SK-N-SH (cell line): ENCODE measurements at regions not wholly inside any gene's neighbourhood (a gene's known extent, or its start where the extent isn't known, plus 50 kb on each side); places are given as distances from the start of the nearest gene placed in this dataset.

ENCODE experiments used
- CTCF ChIA-PET: fragments of 300-600, 350-600 bp; formaldehyde crosslinking; extraction: SDS; loops from one replicate; lab custom pipeline; 2021; lab: Yijun Ruan, JAX
- POLR2A ChIA-PET: fragments of 350-600 bp; sonication (Branson Sonifier 250); formaldehyde crosslinking; extraction: SDS; loops from one replicate; lab custom pipeline; 2020; ENCODE audit warnings: antibody characterized with exemption, inconsistent platforms; lab: Yijun Ruan, JAX
- DNase-seq: peaks from one replicate; pipeline ENCODE4 v3.0.0; 2012
- H2AFZ ChIP-seq: fragments of 200-600 bp; sonication (generic); 2 replicates; pipeline ENCODE4 v1.8.1; 2016; ENCODE audit warnings: antibody characterized with exemption, mild to moderate bottlenecking, low read depth
- H3F3A ChIP-seq: fragments of 200-600 bp; sonication (generic); replicated peaks from 2 replicates; pipeline ENCODE3; 2016; ENCODE audit warnings: antibody characterized with exemption, mild to moderate bottlenecking; ENCODE audit not compliant: insufficient read depth
- H3K27ac ChIP-seq, 2 experiments: fragments of 200-500 bp in 1 of 2; fragments of 200-600 bp in 1 of 2; sonication (Bioruptor generic) in 1 of 2; sonication (generic), shearing (Covaris generic) in 1 of 2; 2 replicates each; pipeline versions ENCODE4 v1.5.1 to v1.6.1; 2014 to 2016; ENCODE audit warnings: low read depth in 2 of 2, inconsistent platforms in 1 of 2, low read length in 1 of 2, mild to moderate bottlenecking in 1 of 2, mixed read lengths in 1 of 2
- H3K27me3 ChIP-seq: fragments of 200-600 bp; sonication (generic), shearing (Covaris generic); 2 replicates; pipeline ENCODE4 v1.6.1; 2016; ENCODE audit warnings: mixed run types; ENCODE audit not compliant: insufficient read depth
- H3K36me3 ChIP-seq, 2 experiments: fragments of 200-500 bp in 1 of 2; fragments of 200-600 bp in 1 of 2; sonication (Bioruptor generic) in 1 of 2; sonication (generic) in 1 of 2; replicated peaks in 1 of 2; 2 replicates each; pipeline versions ENCODE3 to v1.5.1; 2014 to 2016; ENCODE audit warnings: low read length in 1 of 2, mild to moderate bottlenecking in 1 of 2; ENCODE audit not compliant: insufficient read depth in 2 of 2, control insufficient read depth in 1 of 2
- H3K4me1 ChIP-seq, 2 experiments: fragments of 200-500 bp in 1 of 2; fragments of 200-600 bp in 1 of 2; sonication (Bioruptor generic) in 1 of 2; sonication (generic), shearing (Covaris generic) in 1 of 2; 2 replicates each; pipeline versions ENCODE4 v1.5.1 to v1.6.1; 2014 to 2016; ENCODE audit warnings: low read depth in 1 of 2, low read length in 1 of 2, mixed run types in 1 of 2; ENCODE audit not compliant: insufficient read depth in 2 of 2, control insufficient read depth in 1 of 2
- H3K4me2 ChIP-seq: fragments of 200-600 bp; sonication (generic), shearing (Covaris generic); 2 replicates; pipeline ENCODE4 v1.6.1; 2017; ENCODE audit warnings: mixed run types
- H3K4me3 ChIP-seq, 2 experiments: fragments of 200-500 bp in 1 of 2; fragments of 200-600 bp in 1 of 2; sonication (Bioruptor generic) in 1 of 2; sonication (generic), shearing (Covaris generic) in 1 of 2; 2 replicates each; pipeline versions ENCODE4 v1.5.1 to v1.8.1; 2014 to 2016; ENCODE audit warnings: low read depth in 2 of 2, inconsistent platforms in 1 of 2, low read length in 1 of 2, mild to moderate bottlenecking in 1 of 2, mixed read lengths in 1 of 2, moderate library complexity in 1 of 2
- H3K79me2 ChIP-seq: fragments of 200-600 bp; sonication (generic); 2 replicates; pipeline ENCODE4 v1.8.1; 2017; ENCODE audit warnings: mild to moderate bottlenecking; ENCODE audit not compliant: insufficient read depth
- H3K9ac ChIP-seq: fragments of 200-600 bp; sonication (generic); 2 replicates; pipeline ENCODE4 v1.6.1; 2017; ENCODE audit warnings: mixed run types
- H3K9me2 ChIP-seq: fragments of 200-600 bp; sonication (generic); 2 replicates; pipeline ENCODE4 v1.6.1; 2017; ENCODE audit warnings: mixed run types
- H3K9me3 ChIP-seq: fragments of 200-600 bp; sonication (generic); 2 replicates; pipeline ENCODE4 v1.6.1; 2017; ENCODE audit warnings: mixed run types, mild to moderate bottlenecking, moderate library complexity
- H4K20me1 ChIP-seq: fragments of 200-600 bp; sonication (generic); 2 replicates; pipeline ENCODE4 v1.6.1; 2017; ENCODE audit warnings: mild to moderate bottlenecking, mixed run types; ENCODE audit not compliant: insufficient read depth
- CHD2 ChIP-seq: fragments of 150-350 bp; IDR thresholded peaks from 2 replicates; pipeline ENCODE4 v1.6.1; 2018; ENCODE audit warnings: low read length; ENCODE audit not compliant: partially characterized antibody
- ELF1 ChIP-seq: IDR thresholded peaks from 2 replicates; pipeline ENCODE4 v1.4.0; 2012
- EP300 ChIP-seq, 2 experiments: IDR thresholded peaks; 2 replicates each; pipeline versions ENCODE4 v1.4.0 to v1.6.1; 2012; ENCODE audit warnings: borderline replicate concordance in 1 of 2, low read depth in 1 of 2, low read length in 1 of 2
- EZH2phosphoT487 ChIP-seq: fragments of 200-600 bp; sonication (generic); IDR thresholded peaks from 2 replicates; pipeline ENCODE4 v1.6.1; 2017; ENCODE audit warnings: low read depth, mixed run types, mild to moderate bottlenecking, antibody characterized with exemption, moderate library complexity, borderline replicate concordance
- FOSL2 ChIP-seq: IDR thresholded peaks from 2 replicates; pipeline ENCODE4 v1.4.0; 2012; ENCODE audit warnings: low read depth, mild to moderate bottlenecking, moderate library complexity, borderline replicate concordance
- FOXJ3 ChIP-seq: sonication (generic); formaldehyde crosslinking; IDR thresholded peaks from 2 replicates; pipeline ENCODE4 v1.5.1; 2020; ENCODE audit warnings: mild to moderate bottlenecking, missing genetic modification reagents
- RAD21 ChIP-seq: IDR thresholded peaks from 2 replicates; pipeline ENCODE4 v1.6.1; 2012; ENCODE audit warnings: mild to moderate bottlenecking, low read length
- RCOR1 ChIP-seq: fragments of 150-350 bp; IDR thresholded peaks from 2 replicates; pipeline ENCODE4 v1.6.1; 2017; ENCODE audit warnings: antibody characterized with exemption, low read length
- SIN3A ChIP-seq: IDR thresholded peaks from 2 replicates; pipeline ENCODE4 v1.6.1; 2012; ENCODE audit warnings: low read depth, mild to moderate bottlenecking, low read length, moderate library complexity, borderline replicate concordance
- WGBS: methylation state at CpG from one replicate; pipeline ENCODE4 v1.1.6; 2017; ENCODE audit warnings: low lambda C conversion rate; 5-methylcytosine and 5-hydroxymethylcytosine counted together
- TF ChIP-seq, protein P1 (sequence below): fragments of 150-350 bp; IDR thresholded peaks from 2 replicates; pipeline ENCODE4 v1.6.1; 2016; ENCODE audit warnings: mild to moderate bottlenecking, low read depth, low read length
- TF ChIP-seq, protein P2 (sequence below): fragments of 150-350 bp; IDR thresholded peaks from 2 replicates; pipeline ENCODE4 v1.6.1; 2017; ENCODE audit warnings: antibody characterized with exemption, low read length, low read depth, borderline replicate concordance
- TF ChIP-seq, protein P3 (sequence below): IDR thresholded peaks from 2 replicates; pipeline ENCODE4 v1.4.0; 2012; ENCODE audit warnings: low read depth, borderline replicate concordance

DNA sequence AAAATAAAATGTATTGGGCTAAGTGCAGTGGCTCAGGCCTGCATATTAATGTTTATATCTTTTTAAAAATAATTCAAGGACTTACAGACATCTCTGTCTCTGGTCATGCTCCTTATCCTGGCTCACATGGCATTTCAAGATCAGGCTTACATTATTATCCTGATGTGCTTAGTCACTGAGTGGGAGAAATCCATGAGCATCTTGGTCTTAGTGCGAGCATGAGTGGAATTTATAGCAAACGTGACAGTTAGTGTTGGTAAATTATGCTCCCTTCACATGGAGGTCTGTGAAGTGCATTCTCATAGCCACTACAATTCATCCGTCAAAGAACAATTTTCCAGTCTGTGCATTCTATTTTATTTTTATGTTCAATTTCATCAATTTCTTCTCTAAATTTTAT is 237.8 kb upstream of the EDIL3 start:
- ChIA-PET POLR2A (no interaction called here), CTCF (no interaction called here)
- no peak for TF ChIP-seq SIN3A
- TF ChIP-seq, protein P1, sequence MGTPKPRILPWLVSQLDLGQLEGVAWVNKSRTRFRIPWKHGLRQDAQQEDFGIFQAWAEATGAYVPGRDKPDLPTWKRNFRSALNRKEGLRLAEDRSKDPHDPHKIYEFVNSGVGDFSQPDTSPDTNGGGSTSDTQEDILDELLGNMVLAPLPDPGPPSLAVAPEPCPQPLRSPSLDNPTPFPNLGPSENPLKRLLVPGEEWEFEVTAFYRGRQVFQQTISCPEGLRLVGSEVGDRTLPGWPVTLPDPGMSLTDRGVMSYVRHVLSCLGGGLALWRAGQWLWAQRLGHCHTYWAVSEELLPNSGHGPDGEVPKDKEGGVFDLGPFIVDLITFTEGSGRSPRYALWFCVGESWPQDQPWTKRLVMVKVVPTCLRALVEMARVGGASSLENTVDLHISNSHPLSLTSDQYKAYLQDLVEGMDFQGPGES: no peak
- Histone ChIP-seq H3K9ac (no peak overlapping the region), H3K4me3 (no peak overlapping the region), H4K20me1 (no peaks in the 10 kb centered on the region), H3F3A (no peaks in the 10 kb centered on the region), H3K36me3 (no peaks in the 10 kb centered on the region), H2AFZ (no peak overlapping the region), H3K9me3 (no peaks in the 10 kb centered on the region), H3K4me1 (no peaks in the 10 kb centered on the region), H3K27me3 (no peaks in the 10 kb centered on the region), H3K9me2 (no peaks in the 10 kb centered on the region), H3K79me2 (no peaks in the 10 kb centered on the region), H3K27ac (no peak overlapping the region), H3K4me2 (no peak overlapping the region)
- DNase-seq: no peak
- WGBS: 57% methylated on average over 3 of the region's 3 CpGs

DNA sequence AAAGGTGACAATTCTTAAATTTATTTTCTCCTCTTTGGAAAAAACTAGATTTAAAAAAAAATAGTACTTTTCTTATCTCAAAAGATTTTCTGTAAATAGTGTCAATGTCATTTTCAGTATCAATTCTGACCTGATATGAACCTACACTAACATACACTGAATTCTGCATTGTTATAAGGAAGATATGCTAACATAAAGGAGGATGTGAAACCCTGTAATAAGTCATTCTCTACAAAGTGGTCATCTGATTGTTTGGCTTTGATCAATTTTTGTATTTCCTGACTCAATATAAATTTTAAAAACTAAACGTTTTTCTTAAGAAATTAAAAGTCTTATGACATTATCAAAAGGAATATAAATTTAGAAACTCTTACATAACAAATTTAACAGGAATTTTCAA is 233.6 kb upstream of the EDIL3 start:
- Histone ChIP-seq H3K9me2 (no peaks in the 10 kb centered on the region), H4K20me1 (no peaks in the 10 kb centered on the region), H3F3A (no peaks in the 10 kb centered on the region), H3K4me1 (no peaks in the 10 kb centered on the region), H3K9ac (no peak overlapping the region), H3K4me3 (no peak overlapping the region), H3K4me2 (no peak overlapping the region), H2AFZ (no peak overlapping the region), H3K27ac (no peak overlapping the region), H3K9me3 (no peaks in the 10 kb centered on the region), H3K27me3 (no peaks in the 10 kb centered on the region), H3K36me3 (no peaks in the 10 kb centered on the region), H3K79me2 (no peaks in the 10 kb centered on the region)
- 3% methylated on average over 1 of the region's 1 CpG for WGBS
- POLR2A ChIA-PET: no interaction called here
- no peak for DNase-seq
- CTCF ChIA-PET: no interaction called here
- TF ChIP-seq CHD2: no peak
- no peak for TF ChIP-seq FOXJ3
- no peak for TF ChIP-seq SIN3A
- TF ChIP-seq FOSL2: no peak
- no peak for TF ChIP-seq EZH2phosphoT487
- no peak for TF ChIP-seq ELF1
- TF ChIP-seq RAD21: no peak
- TF ChIP-seq RCOR1: no peak
- TF ChIP-seq, protein P2, sequence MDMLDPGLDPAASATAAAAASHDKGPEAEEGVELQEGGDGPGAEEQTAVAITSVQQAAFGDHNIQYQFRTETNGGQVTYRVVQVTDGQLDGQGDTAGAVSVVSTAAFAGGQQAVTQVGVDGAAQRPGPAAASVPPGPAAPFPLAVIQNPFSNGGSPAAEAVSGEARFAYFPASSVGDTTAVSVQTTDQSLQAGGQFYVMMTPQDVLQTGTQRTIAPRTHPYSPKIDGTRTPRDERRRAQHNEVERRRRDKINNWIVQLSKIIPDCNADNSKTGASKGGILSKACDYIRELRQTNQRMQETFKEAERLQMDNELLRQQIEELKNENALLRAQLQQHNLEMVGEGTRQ: no peak
- TF ChIP-seq EP300 (IDR thresholded peaks at IDR 0.05; ENCODE audit: borderline replicate concordance in 1 of 2, low read depth in 1 of 2, low read length in 1 of 2): no peak
- TF ChIP-seq, protein P3, sequence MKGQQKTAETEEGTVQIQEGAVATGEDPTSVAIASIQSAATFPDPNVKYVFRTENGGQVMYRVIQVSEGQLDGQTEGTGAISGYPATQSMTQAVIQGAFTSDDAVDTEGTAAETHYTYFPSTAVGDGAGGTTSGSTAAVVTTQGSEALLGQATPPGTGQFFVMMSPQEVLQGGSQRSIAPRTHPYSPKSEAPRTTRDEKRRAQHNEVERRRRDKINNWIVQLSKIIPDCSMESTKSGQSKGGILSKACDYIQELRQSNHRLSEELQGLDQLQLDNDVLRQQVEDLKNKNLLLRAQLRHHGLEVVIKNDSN: no peak
